ENCODE measurements at regions not wholly inside any gene's neighbourhood (a gene's known extent, or its start where the extent isn't known, plus 50 kb on each side); places are given as distances from the start of the nearest gene placed in this dataset.

- TF ChIP-seq NFIC (IDR thresholded peaks at IDR 0.05) (no peak), YY1 (IDR thresholded peaks at IDR 0.05; ENCODE audit: low read depth) (no peak), TAF1 (IDR thresholded peaks at IDR 0.05; ENCODE audit: low read depth) (no peak), EGR1 (IDR thresholded peaks at IDR 0.05) (no peak), TEAD4 (IDR thresholded peaks at IDR 0.05) (no peak), USF1 (IDR thresholded peaks at IDR 0.05) (no peak), ZBTB7A (IDR thresholded peaks at IDR 0.05; ENCODE audit: low read depth) (no peak), RAD21 (IDR thresholded peaks at IDR 0.05; ENCODE audit: low read depth) (no peak), CEBPB (IDR thresholded peaks at IDR 0.05) (no peak), EP300 (IDR thresholded peaks at IDR 0.05; ENCODE audit: borderline replicate concordance) (no peak), FOXM1 (IDR thresholded peaks at IDR 0.05; ENCODE audit: borderline replicate concordance, low read depth) (no peak), CREB1 (IDR thresholded peaks at IDR 0.05; ENCODE audit: low read depth) (no peak), TCF12 (IDR thresholded peaks at IDR 0.05; ENCODE audit: low read depth) (no peak), MAX (IDR thresholded peaks at IDR 0.05) (no peak)
These were observed 261.5 kb downstream of the BMP2 start for GRCh38 chr20:7029019-7029418.

- TF ChIP-seq MAX (IDR thresholded peaks at IDR 0.05) (no peak), USF1 (IDR thresholded peaks at IDR 0.05) (no peak), REST (IDR thresholded peaks at IDR 0.05; ENCODE audit: low read depth) (no peak), TAF1 (IDR thresholded peaks at IDR 0.05; ENCODE audit: low read depth) (no peak), RAD21 (IDR thresholded peaks at IDR 0.05; ENCODE audit: low read depth) (no peak)
These were observed 263.7 kb downstream of the BMP2 start for GRCh38 chr20:7031222-7031621.

GRCh38 chr20:7038029-7038428 lies 270.5 kb downstream of the BMP2 start:
- no peak for TF ChIP-seq CEBPB (IDR thresholded peaks at IDR 0.05)
- TF ChIP-seq NFIC (IDR thresholded peaks at IDR 0.05): no peak
- TF ChIP-seq EP300 (IDR thresholded peaks at IDR 0.05; ENCODE audit: borderline replicate concordance): no peak
- no peak for TF ChIP-seq RAD21 (IDR thresholded peaks at IDR 0.05; ENCODE audit: low read depth)
- no peak for TF ChIP-seq TEAD4 (IDR thresholded peaks at IDR 0.05)
- no peak for TF ChIP-seq REST (IDR thresholded peaks at IDR 0.05; ENCODE audit: low read depth)
- no peak for TF ChIP-seq FOXM1 (IDR thresholded peaks at IDR 0.05; ENCODE audit: borderline replicate concordance, low read depth)
- TF ChIP-seq CREB1 (IDR thresholded peaks at IDR 0.05; ENCODE audit: low read depth): no peak
- TF ChIP-seq TAF1 (IDR thresholded peaks at IDR 0.05; ENCODE audit: low read depth): no peak
- no peak for TF ChIP-seq MAX (IDR thresholded peaks at IDR 0.05)
- TF ChIP-seq YY1 (IDR thresholded peaks at IDR 0.05; ENCODE audit: low read depth): no peak
- no peak for TF ChIP-seq ZBTB7A (IDR thresholded peaks at IDR 0.05; ENCODE audit: low read depth)
- no peak for TF ChIP-seq USF1 (IDR thresholded peaks at IDR 0.05)

- TF ChIP-seq RAD21 (IDR thresholded peaks at IDR 0.05; ENCODE audit: low read depth): no peak
- no peak for TF ChIP-seq NFIC (IDR thresholded peaks at IDR 0.05)
- TF ChIP-seq TCF12 (IDR thresholded peaks at IDR 0.05; ENCODE audit: low read depth): no peak
- no peak for TF ChIP-seq REST (IDR thresholded peaks at IDR 0.05; ENCODE audit: low read depth)
- no peak for TF ChIP-seq EP300 (IDR thresholded peaks at IDR 0.05; ENCODE audit: borderline replicate concordance)
- no peak for TF ChIP-seq CREB1 (IDR thresholded peaks at IDR 0.05; ENCODE audit: low read depth)
- no peak for TF ChIP-seq EGR1 (IDR thresholded peaks at IDR 0.05)
- no peak for TF ChIP-seq YY1 (IDR thresholded peaks at IDR 0.05; ENCODE audit: low read depth)
- TF ChIP-seq TAF1 (IDR thresholded peaks at IDR 0.05; ENCODE audit: low read depth): no peak
- TF ChIP-seq USF1 (IDR thresholded peaks at IDR 0.05): no peak
- TF ChIP-seq FOXM1 (IDR thresholded peaks at IDR 0.05; ENCODE audit: borderline replicate concordance, low read depth): no peak
- TF ChIP-seq TEAD4 (IDR thresholded peaks at IDR 0.05): no peak
- no peak for TF ChIP-seq MAX (IDR thresholded peaks at IDR 0.05)
- TF ChIP-seq CEBPB (IDR thresholded peaks at IDR 0.05): no peak
- TF ChIP-seq ZBTB7A (IDR thresholded peaks at IDR 0.05; ENCODE audit: low read depth): no peak
These were observed 290.1 kb downstream of the BMP2 start for GRCh38 chr20:7057611-7058010.
